ENCODE measurements at regions not wholly inside any gene's neighbourhood (a gene's known extent, or its start where the extent isn't known, plus 50 kb on each side); places are given as distances from the start of the nearest gene placed in this dataset.

DNA sequence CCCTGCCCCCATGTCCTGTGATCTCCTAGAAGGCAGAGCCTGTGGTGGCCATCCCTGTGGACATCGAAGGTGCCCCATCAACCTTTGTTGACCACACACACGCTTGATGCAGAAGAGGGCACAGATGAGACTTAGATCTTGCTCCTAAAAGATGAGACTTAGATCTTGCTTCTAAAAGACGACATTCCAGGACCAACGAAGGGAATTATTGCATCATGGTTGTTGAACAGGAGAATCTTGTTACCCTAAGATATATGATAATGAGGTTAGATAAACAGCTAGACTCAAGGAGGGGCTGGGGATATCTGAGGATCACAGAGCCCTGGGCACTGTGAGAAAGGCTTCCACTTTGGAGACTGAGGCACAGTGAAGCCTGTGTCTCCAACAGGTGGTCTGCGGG, 91.1 kb upstream of the WSCD2 start:
- DNase-seq (ENCODE audit: low spot score) = no peak

DNA sequence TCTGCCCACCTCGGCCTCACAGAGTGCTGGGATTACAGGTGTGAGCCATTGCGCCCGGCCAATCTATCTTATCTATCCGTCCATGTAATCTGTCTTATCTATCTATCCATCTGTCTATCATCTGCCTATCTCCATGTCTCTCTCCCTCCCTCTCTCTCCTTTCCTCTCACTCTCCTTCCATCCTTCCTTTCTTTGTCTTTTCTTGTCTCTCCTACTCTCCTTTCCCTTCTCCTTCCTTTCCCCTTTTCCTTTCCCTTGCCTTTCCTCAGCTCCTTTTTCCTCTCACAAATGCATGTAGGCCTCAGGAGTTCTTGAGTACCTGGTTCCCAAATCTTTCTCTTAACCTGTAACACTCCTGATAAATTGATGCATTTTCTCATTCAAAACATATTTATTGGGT, 89.3 kb upstream of the WSCD2 start:
- DNase-seq (ENCODE audit: low spot score) = no peak

DNA sequence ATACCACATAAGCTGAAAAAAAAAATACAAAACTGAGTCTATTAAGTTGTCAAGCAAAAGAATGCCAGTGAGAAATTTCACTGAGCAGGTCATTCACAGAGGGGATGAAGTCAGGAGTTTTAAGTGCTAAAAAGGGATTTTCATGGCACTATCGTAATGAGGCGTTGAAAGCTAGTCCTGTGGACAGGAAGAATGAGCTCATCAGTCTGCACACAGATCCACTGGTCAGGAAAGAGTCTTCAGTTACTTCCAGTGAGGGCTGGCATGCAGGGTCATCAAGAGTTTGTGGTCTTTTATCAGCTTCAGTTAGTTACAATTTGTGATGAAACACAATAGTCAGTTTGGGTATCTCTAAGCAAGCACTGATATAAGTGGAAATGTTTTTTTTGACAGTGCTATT, 88.1 kb upstream of the WSCD2 start:
- DNase-seq (ENCODE audit: low spot score) = no peak

DNA sequence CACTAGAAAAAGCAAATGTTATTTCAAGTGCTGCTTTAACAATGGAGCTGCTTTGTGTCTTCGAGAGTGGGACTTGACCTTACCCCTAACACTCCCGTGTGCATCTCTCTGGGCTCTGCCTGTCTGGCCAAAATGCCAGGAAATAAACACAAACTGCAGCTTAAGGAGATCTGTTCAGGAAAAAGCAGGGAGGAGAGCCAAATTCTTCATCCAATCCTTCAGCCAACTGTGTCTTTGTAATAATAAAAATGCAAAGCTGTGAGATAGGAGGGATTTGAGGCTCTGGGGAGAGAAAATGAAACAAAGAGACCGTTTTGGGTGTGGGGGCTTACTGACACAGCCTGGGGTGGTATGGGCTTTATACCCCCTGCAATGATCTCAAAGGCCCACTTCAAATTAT, 85.8 kb upstream of the WSCD2 start:
- no peak for DNase-seq (ENCODE audit: low spot score)

DNA sequence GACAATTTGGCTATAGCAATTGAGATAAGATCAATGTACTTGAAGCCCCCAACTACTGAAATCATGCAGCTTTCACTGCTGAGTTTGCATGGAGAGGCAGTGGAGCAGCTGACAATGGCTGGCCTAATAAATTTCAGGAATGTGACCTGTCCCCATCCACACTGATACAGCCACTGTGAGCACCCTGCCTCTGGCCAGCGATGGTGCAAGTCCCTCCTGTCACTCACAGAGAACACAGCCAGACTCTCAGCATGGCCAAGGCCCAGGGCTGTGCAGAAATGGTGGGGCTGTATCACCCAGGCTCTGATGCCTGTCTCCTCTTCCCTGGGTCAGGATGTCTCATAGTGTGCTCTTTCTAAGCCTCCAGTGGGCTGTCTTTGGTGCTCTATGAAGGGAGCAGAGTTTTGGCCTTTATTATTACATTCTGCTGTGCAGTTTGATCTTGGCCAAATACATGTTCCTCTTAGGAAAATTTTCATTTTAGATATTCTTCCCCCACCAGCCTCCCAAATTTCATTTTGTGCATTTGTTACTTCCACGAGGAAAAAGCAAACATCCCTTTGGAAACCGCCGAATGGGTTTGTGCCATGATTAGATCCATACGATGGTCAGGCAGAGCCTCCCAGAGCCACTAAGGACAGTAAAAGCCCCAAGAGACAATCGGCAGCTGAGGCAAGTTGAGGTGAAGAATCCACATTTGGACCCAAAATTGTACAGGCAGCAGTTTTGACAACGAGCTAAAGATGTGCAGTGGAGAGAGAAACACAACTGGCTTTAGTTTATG, 85.1 kb upstream of the WSCD2 start:
- DNase-seq (ENCODE audit: low spot score) = no peak

DNA sequence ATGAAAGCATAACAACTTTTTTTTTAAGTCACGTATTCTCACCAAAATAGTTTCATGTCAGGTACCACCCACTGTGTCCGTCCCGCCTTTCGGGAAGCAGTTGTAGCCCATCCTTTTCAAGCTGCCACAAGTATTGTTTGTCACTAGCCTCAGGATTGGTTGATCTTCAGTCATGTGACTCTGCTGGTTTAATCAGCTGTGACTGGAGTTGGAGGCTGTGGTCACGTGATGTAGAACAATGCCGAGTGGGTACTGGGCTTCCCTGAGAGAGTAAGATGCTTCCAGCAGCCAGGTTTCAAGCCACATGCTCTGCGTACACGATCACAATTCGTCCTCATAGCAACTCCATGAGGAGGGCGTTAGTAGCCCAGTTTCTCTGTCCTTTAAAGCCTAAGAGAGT, 83.0 kb upstream of the WSCD2 start:
- no peak for DNase-seq (ENCODE audit: low spot score)

DNA sequence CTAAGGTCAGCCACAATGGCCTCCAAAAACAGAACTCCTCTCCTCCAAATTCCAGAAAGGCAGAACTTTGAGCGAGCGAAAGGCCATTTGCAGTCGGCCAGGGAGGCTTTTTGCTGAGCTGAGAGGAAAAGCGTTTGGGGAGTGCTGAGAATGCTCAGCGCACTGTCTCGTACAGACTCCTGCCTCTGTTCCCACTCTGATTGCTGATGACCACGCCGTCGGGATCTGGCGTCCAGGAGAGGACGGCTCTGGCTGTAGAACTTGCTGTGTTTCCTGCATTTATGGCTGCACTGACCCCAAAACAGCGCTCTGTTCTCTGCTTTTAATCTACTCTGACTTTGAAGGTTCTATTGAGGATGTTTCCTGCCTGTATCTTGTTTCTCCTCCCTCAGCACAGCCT, 82.4 kb upstream of the WSCD2 start:
- DNase-seq (ENCODE audit: low spot score) = no peak

DNA sequence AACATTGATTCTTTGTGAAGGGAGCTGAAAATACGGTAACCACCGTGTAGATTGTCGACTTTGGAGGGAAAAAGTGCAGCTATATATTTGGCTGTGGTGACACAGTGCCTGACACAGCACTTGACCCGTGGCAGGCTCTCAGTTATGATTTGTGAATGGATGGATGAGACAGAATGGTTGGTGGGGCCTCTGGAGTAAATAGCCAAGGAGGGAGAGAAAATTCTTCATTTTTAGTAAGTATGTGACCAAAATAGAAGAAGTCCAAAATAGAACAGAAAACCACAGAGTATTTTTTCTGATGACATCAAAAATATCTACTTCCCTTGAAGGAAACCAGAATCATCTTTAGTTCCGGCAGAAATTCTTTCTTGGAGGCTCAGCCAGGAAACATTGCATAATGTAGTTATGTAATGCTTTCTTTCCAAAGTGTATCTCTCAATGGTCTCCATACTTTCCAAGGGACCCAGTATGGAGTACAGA, 82.0 kb upstream of the WSCD2 start:
- no peak for DNase-seq (ENCODE audit: low spot score)

DNA sequence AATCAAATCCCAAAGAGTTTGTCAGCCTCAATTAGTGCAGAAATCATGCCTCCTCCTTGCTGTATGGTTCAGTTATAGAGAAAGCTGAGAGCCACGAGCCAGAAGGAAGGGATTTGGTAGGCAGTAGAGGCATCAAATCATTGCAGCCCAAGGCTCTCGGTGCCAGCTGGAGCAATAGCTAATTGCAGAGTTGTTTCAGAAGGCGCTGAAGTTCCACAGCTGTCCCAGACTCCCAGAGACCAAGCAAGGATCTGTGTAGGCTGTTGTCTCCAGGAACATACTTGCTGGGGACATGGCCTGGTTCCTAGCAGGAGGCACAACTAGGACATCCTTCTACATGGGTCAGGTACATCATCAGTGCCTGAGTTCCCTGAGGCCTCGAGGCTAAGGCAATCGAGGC, 80.4 kb upstream of the WSCD2 start:
- no peak for DNase-seq (ENCODE audit: low spot score)

DNA sequence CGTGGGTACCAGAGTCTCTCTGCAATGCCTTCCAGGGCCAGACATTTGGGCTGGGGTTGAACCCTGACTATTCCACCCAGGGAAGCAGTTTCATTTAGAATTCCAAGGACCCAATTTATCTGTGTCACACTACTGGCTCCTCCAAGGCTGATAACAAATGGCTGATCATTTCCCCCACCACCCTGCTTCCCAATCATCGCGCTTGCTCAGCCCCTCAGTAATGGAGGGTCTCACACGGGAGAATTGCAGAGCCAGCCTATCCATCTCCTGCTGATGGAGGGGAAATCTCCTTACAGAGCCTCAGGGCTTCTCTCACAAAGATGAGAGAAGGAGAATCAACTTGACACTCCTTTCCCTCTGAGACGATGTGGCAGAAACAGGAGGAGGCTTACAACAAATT, 78.4 kb upstream of the WSCD2 start:
- no peak for DNase-seq (ENCODE audit: low spot score)

DNA sequence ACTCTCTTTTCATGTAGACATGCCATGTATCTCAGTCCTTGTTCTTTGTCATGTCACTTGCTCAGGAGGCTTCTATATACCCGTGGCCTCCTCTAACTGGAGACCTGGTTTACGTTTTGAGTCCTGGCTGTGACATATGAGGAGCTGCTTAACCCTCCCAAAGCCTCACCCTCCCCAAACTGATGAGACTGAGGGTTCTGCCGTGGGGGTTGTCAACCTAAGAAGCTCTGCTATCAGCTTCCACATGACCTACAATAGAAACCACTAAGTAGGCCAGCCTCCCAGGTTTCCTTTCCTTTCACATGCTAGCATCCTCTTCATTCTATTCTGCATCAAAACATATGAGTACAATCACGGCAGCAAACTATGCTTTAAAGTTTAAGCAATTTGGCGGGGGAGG, 76.8 kb upstream of the WSCD2 start:
- DNase-seq (ENCODE audit: low spot score) = no peak

DNA sequence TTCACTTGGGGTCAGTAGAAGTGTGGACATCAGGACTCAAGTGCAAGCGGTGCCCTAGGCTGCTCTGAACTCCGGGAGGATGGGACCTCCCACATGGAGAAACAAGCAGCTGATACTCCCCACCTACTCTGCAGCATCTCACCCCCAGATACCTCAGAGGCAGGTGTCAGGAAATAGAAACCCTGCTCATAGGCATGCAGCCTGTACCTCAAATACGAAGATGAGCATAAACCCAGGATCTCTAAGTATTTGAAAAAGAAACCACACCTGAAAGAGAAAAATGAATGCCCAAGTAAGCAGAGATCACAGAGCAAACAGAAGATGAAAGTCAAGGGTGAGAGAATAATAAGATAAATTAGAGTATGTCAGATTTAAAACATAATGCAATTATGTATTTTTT, 75.6 kb upstream of the WSCD2 start:
- no peak for DNase-seq (ENCODE audit: low spot score)

DNA sequence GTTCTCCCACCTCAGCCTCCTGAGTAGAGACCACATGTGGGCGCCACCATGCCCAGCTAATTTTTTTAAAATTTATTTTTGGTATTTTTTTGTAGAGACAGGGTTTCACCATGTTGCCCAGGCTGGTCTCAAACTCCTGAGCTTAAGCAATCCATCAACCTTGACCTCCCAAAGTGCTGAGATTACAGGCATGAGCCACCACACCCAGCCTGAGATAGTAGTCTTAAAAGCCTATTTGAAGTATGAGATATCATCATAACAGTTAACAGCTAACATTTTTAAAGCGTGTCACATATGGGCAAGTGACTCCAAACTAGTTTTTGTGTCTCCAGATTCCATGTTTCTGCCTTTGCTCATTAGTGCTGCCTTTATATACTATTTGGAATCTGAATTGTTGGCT, 74.6 kb upstream of the WSCD2 start:
- no peak for DNase-seq (ENCODE audit: low spot score)

DNA sequence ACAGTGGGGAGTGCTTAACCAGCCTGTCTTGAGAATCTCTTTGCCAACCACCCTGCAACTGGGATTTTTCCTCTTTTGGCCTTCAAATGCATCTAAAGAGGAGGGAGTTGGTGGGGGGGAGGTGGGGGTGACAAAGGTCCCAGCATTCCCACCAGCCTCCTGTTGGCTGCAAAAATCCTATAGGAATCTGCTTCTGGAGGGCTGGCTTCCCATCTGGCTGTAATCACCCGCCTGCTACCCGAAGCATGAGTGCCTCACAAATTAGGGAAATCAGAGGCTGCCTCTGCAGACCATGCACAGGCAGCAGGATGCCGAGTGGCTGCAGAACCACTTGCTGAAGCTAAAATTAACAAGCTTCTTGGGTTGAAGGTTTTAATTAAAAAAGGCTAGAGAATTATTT, 73.9 kb upstream of the WSCD2 start:
- no peak for DNase-seq (ENCODE audit: low spot score)

DNA sequence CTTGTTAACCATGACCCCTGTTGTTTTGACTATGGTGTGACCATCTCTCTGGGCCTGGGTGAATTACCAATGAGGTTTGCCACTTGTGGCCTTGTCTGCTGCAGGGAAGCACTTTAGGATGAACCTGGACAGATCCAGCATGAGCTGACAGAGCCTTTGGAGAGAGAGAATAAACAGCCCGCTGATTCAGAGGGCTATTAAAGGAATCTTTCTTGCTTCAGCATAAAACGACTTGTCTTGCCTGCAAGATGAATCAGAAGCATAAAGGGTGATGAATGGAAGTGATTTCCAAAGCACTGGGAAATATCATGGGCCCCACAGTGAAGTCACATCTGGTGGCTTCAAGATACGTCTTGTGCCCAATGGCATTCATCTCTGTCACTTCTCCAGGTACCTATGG, 69.0 kb upstream of the WSCD2 start:
- no peak for DNase-seq (ENCODE audit: low spot score)

DNA sequence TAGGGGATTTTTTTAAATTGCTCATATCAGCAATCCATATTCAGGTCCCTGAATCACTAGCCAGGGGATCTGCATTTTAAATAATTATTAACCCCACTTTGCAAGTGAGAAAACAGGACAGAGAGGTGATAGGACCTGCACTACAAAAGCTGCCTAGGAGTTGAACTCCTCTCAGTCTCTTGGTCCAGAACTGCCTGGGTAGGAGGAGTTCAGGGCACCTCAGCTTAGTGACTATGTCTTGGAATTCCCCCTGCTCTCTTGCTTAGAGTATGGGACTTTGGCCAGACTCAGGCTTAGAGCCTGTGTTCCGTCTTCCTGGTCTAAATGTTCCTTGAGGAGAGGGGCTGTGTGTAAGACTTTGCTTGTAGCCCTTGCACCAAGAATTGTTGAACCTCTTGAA, 68.2 kb upstream of the WSCD2 start:
- no peak for DNase-seq (ENCODE audit: low spot score)

DNA sequence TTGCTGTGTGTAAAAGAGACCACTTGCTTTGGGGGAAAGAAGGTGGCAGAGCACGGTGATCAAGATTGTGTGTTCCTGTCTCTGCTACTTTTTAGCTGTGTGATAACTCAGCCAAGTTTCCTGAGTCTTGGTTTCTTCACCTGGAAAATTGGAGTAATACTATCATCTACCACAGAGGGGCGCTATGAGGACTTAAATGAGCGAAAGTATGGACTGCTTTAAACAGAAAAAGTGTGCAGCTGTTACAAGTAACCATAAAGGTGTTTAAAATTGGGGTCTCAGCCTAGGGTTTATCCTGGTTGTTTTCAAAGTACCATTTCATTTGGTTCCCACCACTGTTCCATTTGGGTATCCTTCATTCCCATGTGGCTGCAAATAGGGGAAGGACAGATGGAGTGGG, 65.9 kb upstream of the WSCD2 start:
- no peak for DNase-seq (ENCODE audit: low spot score)

DNA sequence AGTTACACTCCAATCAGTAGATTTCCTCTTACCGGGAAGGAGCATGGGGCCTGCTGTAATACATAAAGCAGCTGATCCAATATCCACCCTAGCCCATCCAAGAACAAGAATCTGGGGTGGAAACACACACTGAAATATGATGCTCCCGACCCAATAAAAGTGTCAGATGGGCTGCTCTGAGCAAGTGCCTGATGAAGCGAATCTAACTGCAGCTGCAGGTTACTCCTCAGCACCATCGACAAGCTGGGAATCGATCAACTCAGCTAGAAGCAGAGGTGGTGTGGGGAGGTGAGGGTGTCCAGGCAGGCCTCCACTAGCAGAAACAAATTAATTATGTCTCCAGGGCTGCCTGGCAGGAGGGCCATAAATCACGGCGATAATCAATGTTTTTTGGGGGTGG, 64.0 kb upstream of the WSCD2 start:
- DNase-seq (ENCODE audit: low spot score) = no peak

DNA sequence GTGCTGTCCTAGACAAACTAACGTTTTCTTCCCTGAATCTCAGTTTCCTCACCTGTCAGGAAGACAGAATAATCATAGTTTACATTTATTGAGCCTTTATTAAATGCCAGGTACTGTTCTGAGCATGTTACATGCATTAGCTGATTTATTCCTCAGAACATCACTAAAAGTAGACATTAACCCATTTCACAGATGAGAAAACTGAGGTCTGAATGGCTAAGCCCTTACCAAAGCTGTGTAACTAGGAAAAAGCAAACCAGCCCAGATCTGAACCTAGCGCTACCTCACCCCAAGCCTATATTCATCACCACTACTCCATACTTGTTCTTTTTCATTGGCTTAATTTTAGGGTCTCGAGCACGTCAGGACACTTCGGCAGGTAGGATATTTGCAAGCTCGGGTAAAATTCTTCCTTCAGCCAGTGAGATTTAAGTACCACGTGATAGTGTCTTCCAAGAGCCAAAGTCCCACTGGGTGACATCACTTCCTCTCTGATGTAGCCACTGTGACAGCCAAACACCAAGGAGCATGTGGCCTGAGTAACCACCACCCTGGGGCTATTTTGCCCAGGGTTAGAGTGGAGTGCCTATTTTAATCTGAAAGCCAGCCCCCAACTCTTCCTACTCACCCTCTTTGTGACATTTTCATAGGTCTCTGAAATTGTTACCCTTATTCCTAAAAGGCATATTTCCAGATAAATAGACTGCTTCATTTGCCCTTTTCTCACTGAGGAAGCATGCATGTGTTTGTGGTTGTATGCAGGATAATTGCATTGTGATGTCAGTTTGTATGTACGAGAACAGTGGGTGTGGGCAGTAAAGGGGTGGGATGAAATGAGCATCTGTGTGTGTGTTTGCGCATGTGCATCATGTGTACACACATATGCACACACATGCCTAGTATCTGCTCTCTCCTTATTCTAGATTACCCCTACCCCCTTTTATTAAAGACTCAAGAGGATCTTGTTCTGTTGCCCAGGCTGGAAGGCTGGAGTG, 62.2 kb upstream of the WSCD2 start:
- DNase-seq (ENCODE audit: low spot score) = no peak

DNA sequence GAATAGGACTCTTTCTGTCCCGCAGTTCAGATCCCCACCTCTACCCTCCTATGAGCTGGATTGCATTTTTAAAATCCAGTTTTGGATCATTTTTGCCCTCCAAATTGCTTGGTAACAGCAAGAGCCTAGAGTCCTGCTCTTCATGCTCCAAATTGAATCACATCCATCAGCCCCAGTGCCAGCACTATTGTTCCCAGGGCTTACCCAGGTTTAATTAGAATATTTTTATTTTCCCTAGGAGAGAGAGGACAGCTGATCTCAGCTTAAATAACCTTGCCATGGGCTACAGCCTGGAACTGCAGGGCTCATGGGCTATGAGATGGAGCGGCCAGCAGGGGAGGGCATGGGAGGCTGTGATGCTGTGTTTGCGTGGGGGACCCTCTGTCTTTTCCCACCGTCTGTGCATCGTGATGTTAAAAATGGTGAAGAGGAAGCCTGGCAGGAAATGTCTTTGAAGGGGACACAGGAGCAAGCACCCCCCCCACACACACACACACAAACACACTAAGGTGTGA, 59.4 kb upstream of the WSCD2 start:
- DNase-seq (ENCODE audit: low spot score) = no peak

DNA sequence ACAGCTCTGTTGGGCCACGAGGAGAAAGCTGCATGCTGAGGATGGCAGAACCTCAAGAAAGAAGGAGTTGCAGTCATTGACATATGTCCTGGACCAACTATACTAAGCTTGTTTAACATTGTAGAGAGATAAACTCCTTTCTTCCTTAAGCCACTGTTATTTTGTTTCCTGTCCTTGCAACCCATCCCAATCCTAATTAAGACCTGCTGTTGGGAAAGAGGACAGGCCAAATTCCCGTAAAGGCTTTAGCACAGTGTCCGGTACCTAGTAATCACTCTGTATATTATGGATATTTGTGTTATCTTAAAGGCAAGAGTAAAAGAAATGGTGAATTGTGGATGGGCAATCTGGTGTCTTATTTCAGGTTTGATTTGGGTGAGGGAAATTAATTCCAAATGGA, 53.5 kb upstream of the WSCD2 start:
- no peak for DNase-seq (ENCODE audit: low spot score)

DNA sequence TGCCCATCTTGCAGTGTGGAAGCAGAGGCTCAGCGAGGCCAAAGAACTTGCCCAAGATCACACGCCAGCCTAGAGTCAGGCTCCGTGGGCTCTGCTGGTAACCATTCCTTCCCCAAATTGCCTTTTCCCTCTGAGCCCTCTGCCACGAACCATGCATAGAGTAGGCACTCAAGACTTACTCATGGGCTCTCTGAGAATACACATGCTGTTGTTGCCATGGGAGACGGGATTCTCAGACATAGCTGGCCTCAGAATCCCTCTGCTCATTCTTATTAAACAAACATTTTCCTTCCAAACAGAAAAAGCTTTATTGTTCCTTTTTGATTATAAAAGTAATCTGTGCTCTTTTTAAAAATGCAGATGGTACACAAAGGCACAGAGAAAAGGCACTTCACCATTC, 52.5 kb upstream of the WSCD2 start:
- no peak for DNase-seq (ENCODE audit: low spot score)

DNA sequence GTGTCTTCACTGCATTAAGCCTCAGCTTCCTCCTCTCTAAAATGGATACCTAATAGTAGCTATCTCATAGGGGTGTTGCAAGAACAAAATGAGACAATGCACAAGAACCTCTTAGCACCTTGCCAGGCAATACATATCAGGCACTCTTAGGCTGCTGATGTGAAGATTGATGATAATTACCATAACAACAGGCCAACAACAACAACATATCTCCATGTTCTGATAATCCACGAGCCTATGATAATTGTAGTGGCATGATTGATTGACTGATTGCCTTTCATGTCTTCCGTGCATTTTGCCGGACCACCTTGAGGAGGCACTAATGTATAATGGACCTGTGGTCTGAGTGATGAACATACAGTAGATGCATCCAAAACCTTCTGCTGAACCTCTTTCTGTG, 50.7 kb upstream of the WSCD2 start:
- no peak for DNase-seq (ENCODE audit: low spot score)

Data from globus pallidus (tissue), 1 donor.